CD4-positive, alpha-beta T cell (primary cell): ENCODE measurements at regions not wholly inside any gene's neighbourhood (a gene's known extent, or its start where the extent isn't known, plus 50 kb on each side); places are given as distances from the start of the nearest gene placed in this dataset.

ENCODE experiments used
- ATAC-seq: fragments of 200-7000 bp; cut with Tn5 transposase; one replicate; pipeline ENCODE4 v1.10.0; 2022; ENCODE audit warnings: mild to moderate bottlenecking; ENCODE audit not compliant: poor library complexity
- CTCF ChIA-PET: fragments of 350-600 bp; sonication (Branson Sonifier 250); formaldehyde crosslinking; loops from one replicate; lab custom pipeline; 2021; ENCODE audit warnings: antibody characterized with exemption, inconsistent platforms; lab: Charles Lee
- POLR2A ChIA-PET: fragments of 350-600 bp; sonication (Branson Sonifier 250); formaldehyde crosslinking; loops from one replicate; lab custom pipeline; 2021; ENCODE audit warnings: antibody characterized with exemption, inconsistent platforms; lab: Charles Lee
- DNase-seq, 14 experiments: peaks; one replicate each; pipeline ENCODE4 v3.0.0-alpha.2; 2013 to 2020; ENCODE audit warnings: mixed read lengths in 2 of 14
- H3K27ac ChIP-seq, 2 donors: one replicate each; pipeline versions ENCODE4 v1.5.1 to v1.7.0; 2013; ENCODE audit warnings: low read length in 2 of 2, low read depth in 1 of 2, mild to moderate bottlenecking in 1 of 2
- H3K27me3 ChIP-seq, 2 experiments: 1 replicate in 1 of 2; 2 replicates in 1 of 2; pipeline versions ENCODE4 v1.6.1 to v1.7.0; 2013; ENCODE audit warnings: low read length in 2 of 2, control low read depth in 1 of 2, mild to moderate bottlenecking in 1 of 2, moderate library complexity in 1 of 2; ENCODE audit not compliant: insufficient read depth in 2 of 2, control insufficient read depth in 1 of 2
- H3K36me3 ChIP-seq: one replicate; pipeline ENCODE4 v1.6.1; 2013; ENCODE audit warnings: low read length, control low read depth; ENCODE audit not compliant: insufficient read depth
- H3K4me1 ChIP-seq: one replicate; pipeline ENCODE4 v1.6.1; 2013; ENCODE audit warnings: low read length, control low read depth; ENCODE audit not compliant: insufficient read depth
- H3K4me3 ChIP-seq: one replicate; pipeline ENCODE4 v1.5.1; 2013; ENCODE audit warnings: mild to moderate bottlenecking, low read length, moderate library complexity
- H3K9me3 ChIP-seq, 2 experiments: 1 replicate in 1 of 2; 2 replicates in 1 of 2; pipeline versions ENCODE4 v1.6.1 to v1.7.0; 2013; ENCODE audit warnings: low read length in 2 of 2, mild to moderate bottlenecking in 2 of 2, control low read depth in 1 of 2, moderate library complexity in 1 of 2; ENCODE audit not compliant: control insufficient read depth in 1 of 2, insufficient read depth in 1 of 2
- H3K27ac Mint-ChIP-seq: one replicate; pipeline ENCODE4 v1.8.0; 2020; ENCODE audit warnings: mixed read lengths
- H3K27me3 Mint-ChIP-seq: one replicate; pipeline ENCODE4 v1.8.0; 2021; ENCODE audit warnings: mixed read lengths
- H3K36me3 Mint-ChIP-seq: one replicate; pipeline ENCODE4 v1.8.0; 2021; ENCODE audit warnings: low read depth, mixed read lengths
- H3K4me1 Mint-ChIP-seq: one replicate; pipeline ENCODE4 v1.8.0; 2021; ENCODE audit warnings: low read depth, mixed read lengths
- H3K4me3 Mint-ChIP-seq: one replicate; pipeline ENCODE4 v1.8.0; 2020; ENCODE audit warnings: mild to moderate bottlenecking, mixed read lengths
- H3K9me3 Mint-ChIP-seq: one replicate; pipeline ENCODE4 v1.8.0; 2020; ENCODE audit warnings: mixed read lengths
- intact Hi-C, 2 experiments: fragments of 100-400 bp; cut with DNase I in 1 of 2; cut with micrococcal nuclease in 1 of 2; formaldehyde crosslinking; loops; one replicate each; pipeline versions ENCODE4 v1.15.1 to v1.9.0; 2023 to 2025; cut with DNase I, micrococcal nuclease
- TF ChIP-seq, protein P1 (sequence below): fragments of 200-600 bp; IDR thresholded peaks from one replicate; pipeline ENCODE4 v1.8.0; 2022; ENCODE audit warnings: antibody characterized with exemption, mild to moderate bottlenecking

GRCh38 chr1:185480545-185480944, 163.5 kb upstream of the IVNS1ABP start:
- Mint-ChIP-seq H3K4me1 (no peaks in the 10 kb centered on the region), H3K4me3 (no peak overlapping the region), H3K27me3 (no peaks in the 10 kb centered on the region), H3K27ac (no peak overlapping the region), H3K36me3 (no peaks in the 10 kb centered on the region), H3K9me3 (no peaks in the 10 kb centered on the region)
- Histone ChIP-seq H3K9me3 (no peaks in the 10 kb centered on the region), H3K27ac (no peak overlapping the region), H3K4me1 (no peaks in the 10 kb centered on the region), H3K27me3 (no peaks in the 10 kb centered on the region), H3K4me3 (no peak overlapping the region), H3K36me3 (no peaks in the 10 kb centered on the region)
- intact Hi-C loops: no loop called here
- POLR2A ChIA-PET: no interaction called here
- no peak for DNase-seq
- ATAC-seq: no peak
- CTCF ChIA-PET: no interaction called here
- TF ChIP-seq, protein P1, sequence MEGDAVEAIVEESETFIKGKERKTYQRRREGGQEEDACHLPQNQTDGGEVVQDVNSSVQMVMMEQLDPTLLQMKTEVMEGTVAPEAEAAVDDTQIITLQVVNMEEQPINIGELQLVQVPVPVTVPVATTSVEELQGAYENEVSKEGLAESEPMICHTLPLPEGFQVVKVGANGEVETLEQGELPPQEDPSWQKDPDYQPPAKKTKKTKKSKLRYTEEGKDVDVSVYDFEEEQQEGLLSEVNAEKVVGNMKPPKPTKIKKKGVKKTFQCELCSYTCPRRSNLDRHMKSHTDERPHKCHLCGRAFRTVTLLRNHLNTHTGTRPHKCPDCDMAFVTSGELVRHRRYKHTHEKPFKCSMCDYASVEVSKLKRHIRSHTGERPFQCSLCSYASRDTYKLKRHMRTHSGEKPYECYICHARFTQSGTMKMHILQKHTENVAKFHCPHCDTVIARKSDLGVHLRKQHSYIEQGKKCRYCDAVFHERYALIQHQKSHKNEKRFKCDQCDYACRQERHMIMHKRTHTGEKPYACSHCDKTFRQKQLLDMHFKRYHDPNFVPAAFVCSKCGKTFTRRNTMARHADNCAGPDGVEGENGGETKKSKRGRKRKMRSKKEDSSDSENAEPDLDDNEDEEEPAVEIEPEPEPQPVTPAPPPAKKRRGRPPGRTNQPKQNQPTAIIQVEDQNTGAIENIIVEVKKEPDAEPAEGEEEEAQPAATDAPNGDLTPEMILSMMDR: no peak

DNA sequence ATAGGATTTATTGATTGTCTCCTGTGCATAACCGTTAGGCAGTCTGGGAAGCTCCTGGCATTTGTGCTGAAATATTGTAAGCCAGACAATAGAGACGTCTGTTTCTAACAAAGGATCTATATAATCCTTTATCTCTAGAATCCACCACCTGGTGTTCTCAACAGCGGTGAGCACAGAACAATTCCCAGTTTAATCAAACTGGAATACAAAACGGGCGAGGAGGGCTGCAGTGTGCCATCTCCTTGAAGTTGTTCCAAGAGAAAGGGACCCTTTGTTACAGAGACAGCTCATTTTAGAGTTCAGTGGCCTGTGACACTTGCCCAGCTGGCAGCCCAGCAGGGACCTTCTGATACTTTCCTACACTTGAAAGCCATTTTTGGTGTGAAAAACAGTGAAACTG, 162.8 kb upstream of the IVNS1ABP start:
- no peak for DNase-seq
- Mint-ChIP-seq H3K4me3 (no peak overlapping the region), H3K36me3 (no peaks in the 10 kb centered on the region), H3K4me1 (peaks cover 7% of the 10 kb centered on the region), H3K9me3 (no peaks in the 10 kb centered on the region), H3K27ac (no peak overlapping the region), H3K27me3 (no peaks in the 10 kb centered on the region)
- Histone ChIP-seq H3K27me3 (no peaks in the 10 kb centered on the region), H3K36me3 (no peaks in the 10 kb centered on the region), H3K4me1 (no peaks in the 10 kb centered on the region), H3K9me3 (no peaks in the 10 kb centered on the region), H3K4me3 (no peak overlapping the region), H3K27ac (no peak overlapping the region)
- intact Hi-C loops: no loop called here
- ChIA-PET POLR2A (no interaction called here), CTCF (no interaction called here)
- TF ChIP-seq, protein P1: no peak
- ATAC-seq: no peak

- TF ChIP-seq, protein P1: no peak
- Histone ChIP-seq H3K27ac (no peak overlapping the region), H3K27me3 (no peaks in the 10 kb centered on the region), H3K9me3 (no peaks in the 10 kb centered on the region), H3K36me3 (no peaks in the 10 kb centered on the region), H3K4me1 (no peaks in the 10 kb centered on the region), H3K4me3 (no peak overlapping the region)
- Mint-ChIP-seq H3K27ac (no peak overlapping the region), H3K4me1 (peaks cover 16% of the 10 kb centered on the region), H3K27me3 (no peaks in the 10 kb centered on the region), H3K4me3 (no peak overlapping the region), H3K36me3 (no peaks in the 10 kb centered on the region), H3K9me3 (no peaks in the 10 kb centered on the region)
- ATAC-seq: no peak
- intact Hi-C loops: no loop called here
- ChIA-PET CTCF (no interaction called here), POLR2A (no interaction called here)
- DNase-seq: no peak
Observed at GRCh38 chr1:185478877-185479276, 161.8 kb upstream of the IVNS1ABP start.
